Activated CD8-positive, alpha-beta T cell treated with anti-CD3 and anti-CD28 coated beads for 36 hours (primary cell): ENCODE measurements at regions not wholly inside any gene's neighbourhood (a gene's known extent, or its start where the extent isn't known, plus 50 kb on each side); places are given as distances from the start of the nearest gene placed in this dataset.
"Not testable (repeated sequence)": the region's sequence is repeated elsewhere in the genome, so short reads cannot be mapped to it uniquely, and the experiment has no call there.

Experiments
- ATAC-seq: fragments of 200-7000 bp; cut with Tn5 transposase; one replicate; pipeline ENCODE4 v1.10.0; 2021; ENCODE audit warnings: mild to moderate bottlenecking, moderate library complexity
- CTCF ChIA-PET: fragments of 350-600 bp; sonication (Branson Sonifier 250); formaldehyde crosslinking; loops from one replicate; lab custom pipeline; 2021; ENCODE audit warnings: antibody characterized with exemption; lab: Charles Lee
- POLR2A ChIA-PET: fragments of 350-600 bp; sonication (Branson Sonifier 250); formaldehyde crosslinking; loops from one replicate; lab custom pipeline; 2021; ENCODE audit warnings: antibody characterized with exemption; lab: Charles Lee
- DNase-seq: peaks from one replicate; pipeline ENCODE4 v3.0.0-alpha.2; 2020
- H3K27ac Mint-ChIP-seq: one replicate; pipeline ENCODE4 v1.8.0; 2021; ENCODE audit warnings: mild to moderate bottlenecking, mixed read lengths
- H3K27me3 Mint-ChIP-seq: one replicate; pipeline ENCODE4 v1.8.0; 2021; ENCODE audit warnings: mixed read lengths
- H3K36me3 Mint-ChIP-seq: one replicate; pipeline ENCODE4 v1.8.0; 2021; ENCODE audit warnings: low read depth, mixed read lengths
- H3K4me1 Mint-ChIP-seq: one replicate; pipeline ENCODE4 v1.8.0; 2021; ENCODE audit warnings: low read depth, mixed read lengths
- H3K4me3 Mint-ChIP-seq: one replicate; pipeline ENCODE4 v1.8.0; 2021; ENCODE audit warnings: mild to moderate bottlenecking, moderate library complexity, mixed read lengths
- H3K9me3 Mint-ChIP-seq: one replicate; pipeline ENCODE4 v1.8.0; 2021; ENCODE audit warnings: mixed read lengths
- CTCF ChIP-seq: fragments of 200-600 bp; IDR thresholded peaks from one replicate; pipeline ENCODE4 v1.8.0; 2022; ENCODE audit warnings: antibody characterized with exemption, mild to moderate bottlenecking
- intact Hi-C: fragments of 100-400 bp; cut with micrococcal nuclease; formaldehyde crosslinking; loops from one replicate; pipeline ENCODE4 v1.10.0; 2022

GRCh38 chr9:75457474-75458011 is 369.2 kb downstream of the OSTF1 start:
- H3K4me1 Mint-ChIP-seq: no peaks in the 10 kb centered on the region
- H3K4me3 Mint-ChIP-seq: no peak overlapping the region
- no peak for DNase-seq
- TF ChIP-seq CTCF: no peak
- no peak for ATAC-seq
- CTCF ChIA-PET: no interaction called here
- POLR2A ChIA-PET: no interaction called here
- H3K36me3 Mint-ChIP-seq: no peaks in the 10 kb centered on the region
- peaks cover 2% of the 10 kb centered on the region for H3K27me3 Mint-ChIP-seq
- intact Hi-C loops: no loop called here
- H3K27ac Mint-ChIP-seq: no peak overlapping the region
- H3K9me3 Mint-ChIP-seq: no peaks in the 10 kb centered on the region

GRCh38 chr9:75459311-75459710 is 371.0 kb downstream of the OSTF1 start:
- intact Hi-C loops, H3K27me3 Mint-ChIP-seq, H3K36me3 Mint-ChIP-seq, DNase-seq, H3K27ac Mint-ChIP-seq, CTCF ChIA-PET, POLR2A ChIA-PET, H3K9me3 Mint-ChIP-seq, H3K4me3 Mint-ChIP-seq, ATAC-seq, H3K4me1 Mint-ChIP-seq: not testable (repeated sequence)

GRCh38 chr9:75461183-75461582 is 372.9 kb downstream of the OSTF1 start:
- Mint-ChIP-seq H3K27me3 (peaks cover 2% of the 10 kb centered on the region), H3K36me3 (no peaks in the 10 kb centered on the region), H3K9me3 (no peaks in the 10 kb centered on the region), H3K27ac (no peak overlapping the region), H3K4me3 (no peak overlapping the region), H3K4me1 (no peaks in the 10 kb centered on the region)
- no peak for TF ChIP-seq CTCF
- intact Hi-C loops: no loop called here
- ATAC-seq: no peak
- POLR2A ChIA-PET: no interaction called here
- no peak for DNase-seq
- CTCF ChIA-PET: no interaction called here

- H3K4me1 Mint-ChIP-seq: no peaks in the 10 kb centered on the region
- no peaks in the 10 kb centered on the region for H3K9me3 Mint-ChIP-seq
- H3K27ac Mint-ChIP-seq: no peak overlapping the region
- no peak for TF ChIP-seq CTCF
- intact Hi-C loops: no loop called here
- ATAC-seq: no peak
- DNase-seq: no peak
- ChIA-PET CTCF (interaction anchor here (1.0 kb wide), 1 partner anchor 9 kb away, joined by 3 read pairs; no protein-coding TSS in a partner anchor), POLR2A (no interaction called here)
- H3K36me3 Mint-ChIP-seq: no peaks in the 10 kb centered on the region
- H3K4me3 Mint-ChIP-seq: no peak overlapping the region
- H3K27me3 Mint-ChIP-seq: peaks cover under 1% of the 10 kb centered on the region
These were observed 374.6 kb downstream of the OSTF1 start for GRCh38 chr9:75462866-75463265.

GRCh38 chr9:75463871-75464270 is 375.6 kb downstream of the OSTF1 start:
- POLR2A ChIA-PET: no interaction called here
- H3K27me3 Mint-ChIP-seq: peaks cover 2% of the 10 kb centered on the region
- H3K4me1 Mint-ChIP-seq: no peaks in the 10 kb centered on the region
- DNase-seq (no peak), ATAC-seq (no peak)
- H3K27ac Mint-ChIP-seq: no peak overlapping the region
- H3K4me3 Mint-ChIP-seq: no peak overlapping the region
- H3K36me3 Mint-ChIP-seq: no peaks in the 10 kb centered on the region
- intact Hi-C loops: no loop called here
- no peaks in the 10 kb centered on the region for H3K9me3 Mint-ChIP-seq
- no peak for TF ChIP-seq CTCF
- CTCF ChIA-PET: interaction anchor here (0.7 to 1.0 kb wide), 2 partner anchors 12 to 103 kb away, joined by 3 to 4 read pairs; no protein-coding TSS in a partner anchor
